Neural cell (in vitro differentiated cells): ENCODE measurements at regions not wholly inside any gene's neighbourhood (a gene's known extent, or its start where the extent isn't known, plus 50 kb on each side); places are given as distances from the start of the nearest gene placed in this dataset.

Experiments used
- H2AFZ ChIP-seq: fragments of 200-600, 300-800 bp; sonication (generic), shearing (Covaris generic); 2 replicates; pipeline ENCODE4 v1.6.0; 2014; ENCODE audit warnings: low read depth, mild to moderate bottlenecking, antibody characterized with exemption, low read length, moderate library complexity
- H3F3A ChIP-seq: fragments of 200-600 bp; shearing (Covaris generic); 2 replicates; pipeline ENCODE4 v1.6.1; 2016; ENCODE audit warnings: mild to moderate bottlenecking, moderate library complexity, mixed read lengths, antibody characterized with exemption, low read length; ENCODE audit not compliant: insufficient read depth, poor library complexity, severe bottlenecking
- H3K27ac ChIP-seq: fragments of 200-600, 300-800 bp; sonication (generic), shearing (Covaris generic); 2 replicates; pipeline ENCODE4 v1.5.1; 2014; ENCODE audit warnings: mild to moderate bottlenecking, low read length, moderate library complexity
- H3K27me3 ChIP-seq: fragments of 300-800, 200-600 bp; sonication (generic), shearing (Covaris generic); 2 replicates; pipeline ENCODE4 v1.6.0; 2014; ENCODE audit warnings: mild to moderate bottlenecking, low read depth, low read length, moderate library complexity; ENCODE audit not compliant: insufficient read depth
- H3K36me3 ChIP-seq: fragments of 300-800, 200-600 bp; sonication (generic), shearing (Covaris generic); 2 replicates; pipeline ENCODE4 v1.5.1; 2014; ENCODE audit warnings: mild to moderate bottlenecking, antibody characterized with exemption, low read length, moderate library complexity; ENCODE audit not compliant: insufficient read depth
- H3K4me2 ChIP-seq: fragments of 300-800, 200-600 bp; sonication (generic), shearing (Covaris generic); 2 replicates; pipeline ENCODE4 v1.6.0; 2014; ENCODE audit warnings: mild to moderate bottlenecking, low read length
- H3K4me3 ChIP-seq: fragments of 300-800, 200-600 bp; sonication (generic), shearing (Covaris generic); 2 replicates; pipeline ENCODE4 v1.5.1; 2014; ENCODE audit warnings: mild to moderate bottlenecking, low read length, moderate library complexity
- H3K79me2 ChIP-seq: fragments of 200-600 bp; shearing (Covaris generic); replicated peaks from 2 replicates; pipeline ENCODE4 v1.6.0; 2014; ENCODE audit warnings: mild to moderate bottlenecking, low read length, moderate library complexity; ENCODE audit not compliant: insufficient read depth
- H3K9ac ChIP-seq: fragments of 300-800, 200-600 bp; sonication (generic), shearing (Covaris generic); 2 replicates; pipeline ENCODE4 v1.6.1; 2016; ENCODE audit warnings: mild to moderate bottlenecking, low read length, mixed read lengths
- H3K9me2 ChIP-seq: fragments of 200-600 bp; shearing (Covaris generic); 2 replicates; pipeline ENCODE4 v1.6.1; 2016; ENCODE audit warnings: mild to moderate bottlenecking, low read length, mixed read lengths; ENCODE audit not compliant: insufficient read depth
- H3K9me3 ChIP-seq: fragments of 200-600, 300-800 bp; sonication (generic), shearing (Covaris generic); 2 replicates; pipeline ENCODE4 v1.6.1; 2016; ENCODE audit warnings: mild to moderate bottlenecking, mixed run types, low read length, moderate library complexity, mixed read lengths
- H4K20me1 ChIP-seq: fragments of 200-600 bp; shearing (Covaris generic); 2 replicates; pipeline ENCODE4 v1.6.1; 2016; ENCODE audit warnings: mild to moderate bottlenecking, mixed run types; ENCODE audit not compliant: insufficient read depth
- EP300 ChIP-seq: fragments of 450-650 bp; conservative IDR thresholded peaks from 2 replicates; pipeline ENCODE4 v1.6.1; 2014; ENCODE audit warnings: antibody characterized with exemption, mild to moderate bottlenecking, moderate library complexity; ENCODE audit not compliant: poor library complexity, severe bottlenecking
- EZH2 ChIP-seq: fragments of 200-600, 300-800 bp; shearing (Covaris generic), sonication (generic); IDR thresholded peaks from 2 replicates; pipeline ENCODE4 v1.6.1; 2014; ENCODE audit warnings: antibody characterized with exemption, low read length, borderline replicate concordance, mild to moderate bottlenecking; ENCODE audit not compliant: insufficient read depth, poor library complexity, severe bottlenecking
- MXI1 ChIP-seq: fragments of 450-650 bp; conservative IDR thresholded peaks from 2 replicates; pipeline ENCODE4 v1.6.1; 2014; ENCODE audit warnings: antibody characterized with exemption, mild to moderate bottlenecking; ENCODE audit not compliant: poor library complexity, severe bottlenecking
- POLR2AphosphoS5 ChIP-seq: IDR thresholded peaks from 2 replicates; pipeline ENCODE4 v1.6.1; 2012
- RAD21 ChIP-seq: fragments of 450-650 bp; conservative IDR thresholded peaks from 2 replicates; pipeline ENCODE4 v1.6.1; 2014; ENCODE audit warnings: antibody characterized with exemption, mild to moderate bottlenecking, moderate library complexity
- SMC3 ChIP-seq: fragments of 450-650 bp; conservative IDR thresholded peaks from 2 replicates; pipeline ENCODE4 v1.6.1; 2014; ENCODE audit warnings: antibody characterized with exemption, mild to moderate bottlenecking, moderate library complexity; ENCODE audit not compliant: poor library complexity
- TAF1 ChIP-seq: IDR thresholded peaks from 2 replicates; pipeline ENCODE4 v1.6.1; 2012; ENCODE audit warnings: low read depth
- TF ChIP-seq, protein P1 (sequence below): fragments of 450-650 bp; IDR thresholded peaks from 2 replicates; pipeline ENCODE4 v1.5.1; 2014; ENCODE audit warnings: antibody characterized with exemption, mild to moderate bottlenecking, moderate library complexity; ENCODE audit not compliant: poor library complexity, severe bottlenecking
- TF ChIP-seq, protein P2 (sequence below): IDR thresholded peaks from 2 replicates; pipeline ENCODE4 v1.6.1; 2012; ENCODE audit warnings: borderline replicate concordance

DNA sequence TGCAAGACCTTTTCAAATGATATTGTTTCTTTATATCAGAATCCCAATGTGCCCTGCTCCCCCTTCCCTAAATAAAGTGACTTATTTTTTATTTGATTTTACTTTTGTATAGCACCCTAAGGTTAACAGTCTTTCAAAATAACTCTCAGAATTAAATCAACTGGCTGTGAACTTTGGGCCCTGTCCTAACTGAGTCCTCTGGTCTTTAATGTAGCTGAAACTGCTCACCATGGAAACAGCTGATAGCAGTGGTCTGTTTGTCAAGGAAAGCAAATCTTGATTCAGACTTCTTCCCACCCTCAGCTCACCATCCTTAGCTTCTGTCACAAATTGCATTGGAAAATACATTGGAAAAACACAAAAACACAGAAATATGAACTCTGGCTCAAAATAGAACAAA is 105.2 kb upstream of the PRPS1L1 start:
- no peaks in the 10 kb centered on the region for H3K27me3 ChIP-seq
- no peak overlapping the region for H3K27ac ChIP-seq
- no peaks in the 10 kb centered on the region for H3K79me2 ChIP-seq
- H3K36me3 ChIP-seq: no peaks in the 10 kb centered on the region
- no peak overlapping the region for H3K9ac ChIP-seq
- H3K4me3 ChIP-seq: no peak overlapping the region
- H3K9me3 ChIP-seq: no peaks in the 10 kb centered on the region
- no peaks in the 10 kb centered on the region for H3K9me2 ChIP-seq
- H3F3A ChIP-seq: no peaks in the 10 kb centered on the region
- no peak overlapping the region for H2AFZ ChIP-seq
- no peak overlapping the region for H3K4me2 ChIP-seq
- no peaks in the 10 kb centered on the region for H4K20me1 ChIP-seq
- TF ChIP-seq, protein P1, sequence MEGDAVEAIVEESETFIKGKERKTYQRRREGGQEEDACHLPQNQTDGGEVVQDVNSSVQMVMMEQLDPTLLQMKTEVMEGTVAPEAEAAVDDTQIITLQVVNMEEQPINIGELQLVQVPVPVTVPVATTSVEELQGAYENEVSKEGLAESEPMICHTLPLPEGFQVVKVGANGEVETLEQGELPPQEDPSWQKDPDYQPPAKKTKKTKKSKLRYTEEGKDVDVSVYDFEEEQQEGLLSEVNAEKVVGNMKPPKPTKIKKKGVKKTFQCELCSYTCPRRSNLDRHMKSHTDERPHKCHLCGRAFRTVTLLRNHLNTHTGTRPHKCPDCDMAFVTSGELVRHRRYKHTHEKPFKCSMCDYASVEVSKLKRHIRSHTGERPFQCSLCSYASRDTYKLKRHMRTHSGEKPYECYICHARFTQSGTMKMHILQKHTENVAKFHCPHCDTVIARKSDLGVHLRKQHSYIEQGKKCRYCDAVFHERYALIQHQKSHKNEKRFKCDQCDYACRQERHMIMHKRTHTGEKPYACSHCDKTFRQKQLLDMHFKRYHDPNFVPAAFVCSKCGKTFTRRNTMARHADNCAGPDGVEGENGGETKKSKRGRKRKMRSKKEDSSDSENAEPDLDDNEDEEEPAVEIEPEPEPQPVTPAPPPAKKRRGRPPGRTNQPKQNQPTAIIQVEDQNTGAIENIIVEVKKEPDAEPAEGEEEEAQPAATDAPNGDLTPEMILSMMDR: no peak
- TF ChIP-seq, protein P2, sequence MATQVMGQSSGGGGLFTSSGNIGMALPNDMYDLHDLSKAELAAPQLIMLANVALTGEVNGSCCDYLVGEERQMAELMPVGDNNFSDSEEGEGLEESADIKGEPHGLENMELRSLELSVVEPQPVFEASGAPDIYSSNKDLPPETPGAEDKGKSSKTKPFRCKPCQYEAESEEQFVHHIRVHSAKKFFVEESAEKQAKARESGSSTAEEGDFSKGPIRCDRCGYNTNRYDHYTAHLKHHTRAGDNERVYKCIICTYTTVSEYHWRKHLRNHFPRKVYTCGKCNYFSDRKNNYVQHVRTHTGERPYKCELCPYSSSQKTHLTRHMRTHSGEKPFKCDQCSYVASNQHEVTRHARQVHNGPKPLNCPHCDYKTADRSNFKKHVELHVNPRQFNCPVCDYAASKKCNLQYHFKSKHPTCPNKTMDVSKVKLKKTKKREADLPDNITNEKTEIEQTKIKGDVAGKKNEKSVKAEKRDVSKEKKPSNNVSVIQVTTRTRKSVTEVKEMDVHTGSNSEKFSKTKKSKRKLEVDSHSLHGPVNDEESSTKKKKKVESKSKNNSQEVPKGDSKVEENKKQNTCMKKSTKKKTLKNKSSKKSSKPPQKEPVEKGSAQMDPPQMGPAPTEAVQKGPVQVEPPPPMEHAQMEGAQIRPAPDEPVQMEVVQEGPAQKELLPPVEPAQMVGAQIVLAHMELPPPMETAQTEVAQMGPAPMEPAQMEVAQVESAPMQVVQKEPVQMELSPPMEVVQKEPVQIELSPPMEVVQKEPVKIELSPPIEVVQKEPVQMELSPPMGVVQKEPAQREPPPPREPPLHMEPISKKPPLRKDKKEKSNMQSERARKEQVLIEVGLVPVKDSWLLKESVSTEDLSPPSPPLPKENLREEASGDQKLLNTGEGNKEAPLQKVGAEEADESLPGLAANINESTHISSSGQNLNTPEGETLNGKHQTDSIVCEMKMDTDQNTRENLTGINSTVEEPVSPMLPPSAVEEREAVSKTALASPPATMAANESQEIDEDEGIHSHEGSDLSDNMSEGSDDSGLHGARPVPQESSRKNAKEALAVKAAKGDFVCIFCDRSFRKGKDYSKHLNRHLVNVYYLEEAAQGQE: no peak
- TF ChIP-seq SMC3 (no peak), POLR2AphosphoS5 (no peak), EP300 (no peak), RAD21 (no peak), TAF1 (no peak), EZH2 (no peak), MXI1 (no peak)

DNA sequence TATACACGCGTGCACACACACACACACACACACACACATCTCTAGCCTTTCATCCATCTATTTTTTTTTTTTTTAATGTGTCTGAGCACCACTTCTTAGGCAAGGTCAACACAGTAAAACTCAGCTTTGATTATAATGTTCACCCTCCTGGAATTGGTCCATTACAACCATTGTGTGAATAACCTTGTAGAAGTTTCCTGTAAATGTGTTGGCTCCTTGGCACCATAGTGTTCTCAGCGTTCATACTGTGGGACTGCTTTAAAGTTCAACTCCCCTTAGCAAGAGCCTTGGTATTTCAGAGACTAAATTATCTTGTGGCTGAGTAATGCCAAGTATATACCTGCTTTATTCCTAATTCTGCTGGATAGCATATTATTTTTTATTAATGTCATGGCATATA is 106.3 kb upstream of the PRPS1L1 start:
- H3K27ac ChIP-seq: no peak overlapping the region
- no peaks in the 10 kb centered on the region for H4K20me1 ChIP-seq
- no peak overlapping the region for H3K4me3 ChIP-seq
- H3K9ac ChIP-seq: no peak overlapping the region
- no peaks in the 10 kb centered on the region for H3K36me3 ChIP-seq
- no peaks in the 10 kb centered on the region for H3F3A ChIP-seq
- H3K9me3 ChIP-seq: no peaks in the 10 kb centered on the region
- H3K4me2 ChIP-seq: no peak overlapping the region
- no peaks in the 10 kb centered on the region for H3K27me3 ChIP-seq
- no peaks in the 10 kb centered on the region for H3K79me2 ChIP-seq
- H3K9me2 ChIP-seq: no peaks in the 10 kb centered on the region
- no peak overlapping the region for H2AFZ ChIP-seq
- TF ChIP-seq, protein P2: no peak
- TF ChIP-seq MXI1 (no peak), POLR2AphosphoS5 (no peak), EZH2 (no peak), EP300 (no peak), SMC3 (no peak), RAD21 (no peak), TAF1 (no peak)
- TF ChIP-seq, protein P1: no peak
